Upper lobe of right lung (tissue), 1 donor: ENCODE measurements at regions not wholly inside any gene's neighbourhood (a gene's known extent, or its start where the extent isn't known, plus 50 kb on each side); places are given as distances from the start of the nearest gene placed in this dataset.

ENCODE experiments used
- ATAC-seq: fragments of 200-7000 bp; cut with Tn5 transposase; one replicate; pipeline ENCODE4 v1.9.1; 2020; ENCODE audit warnings: mild to moderate bottlenecking, moderate library complexity
- DNase-seq: peaks from one replicate; pipeline ENCODE4 v3.0.0-alpha.2; 2020
- H3K27ac ChIP-seq: fragments of 200-600 bp; one replicate; pipeline ENCODE4 v1.8.0; 2022
- H3K27me3 ChIP-seq: fragments of 200-600 bp; one replicate; pipeline ENCODE4 v1.8.0; 2022; ENCODE audit warnings: mild to moderate bottlenecking
- H3K36me3 ChIP-seq: fragments of 200-600 bp; one replicate; pipeline ENCODE4 v1.8.0; 2022
- H3K4me1 ChIP-seq: fragments of 200-600 bp; one replicate; pipeline ENCODE4 v1.8.0; 2022
- H3K4me3 ChIP-seq: fragments of 200-600 bp; one replicate; pipeline ENCODE4 v1.8.0; 2022; ENCODE audit warnings: mild to moderate bottlenecking
- H3K9me3 ChIP-seq: fragments of 200-600 bp; one replicate; pipeline ENCODE4 v1.8.0; 2022
- CTCF ChIP-seq: fragments of 200-600 bp; IDR thresholded peaks from one replicate; pipeline ENCODE4 v1.8.0; 2022; ENCODE audit warnings: antibody characterized with exemption
- intact Hi-C: fragments of 100-400 bp; cut with DNase I; formaldehyde crosslinking; loops from one replicate; pipeline ENCODE4 v1.11.0; 2022
- donor health status: DM: no; HTN: yes; CAD: no; lungs with severe emphysema.

- Histone ChIP-seq H3K36me3 (no peaks in the 10 kb centered on the region), H3K27me3 (no peaks in the 10 kb centered on the region), H3K4me3 (no peak overlapping the region), H3K27ac (no peak overlapping the region), H3K4me1 (no peaks in the 10 kb centered on the region), H3K9me3 (no peaks in the 10 kb centered on the region)
- intact Hi-C loops: no loop called here
- TF ChIP-seq CTCF: no peak
- DNase-seq (no peak), ATAC-seq (no peak)
Measured at GRCh38 chr6:122200440-122200839, 199.0 kb upstream of the HSF2 start.

GRCh38 chr6:122202576-122203137 lies 196.8 kb upstream of the HSF2 start:
- Histone ChIP-seq H3K27ac (no peak overlapping the region), H3K36me3 (no peaks in the 10 kb centered on the region), H3K4me1 (no peaks in the 10 kb centered on the region), H3K9me3 (no peaks in the 10 kb centered on the region), H3K4me3 (no peak overlapping the region), H3K27me3 (no peaks in the 10 kb centered on the region)
- DNase-seq: no peak
- intact Hi-C loops: no loop called here
- no peak for TF ChIP-seq CTCF
- ATAC-seq: no peak

GRCh38 chr6:122207061-122207460 lies 192.4 kb upstream of the HSF2 start:
- intact Hi-C loops: no loop called here
- Histone ChIP-seq H3K36me3 (no peaks in the 10 kb centered on the region), H3K4me3 (no peak overlapping the region), H3K27me3 (no peaks in the 10 kb centered on the region), H3K4me1 (no peaks in the 10 kb centered on the region), H3K27ac (no peak overlapping the region), H3K9me3 (no peaks in the 10 kb centered on the region)
- DNase-seq: no peak
- ATAC-seq: no peak
- no peak for TF ChIP-seq CTCF

- no peak for TF ChIP-seq CTCF
- H3K27me3 ChIP-seq: no peaks in the 10 kb centered on the region
- ATAC-seq (no peak), DNase-seq (no peak)
- no peak overlapping the region for H3K4me3 ChIP-seq
- H3K9me3 ChIP-seq: no peaks in the 10 kb centered on the region
- H3K36me3 ChIP-seq: no peaks in the 10 kb centered on the region
- intact Hi-C loops: no loop called here
- H3K27ac ChIP-seq: no peak overlapping the region
- no peaks in the 10 kb centered on the region for H3K4me1 ChIP-seq
Measured at GRCh38 chr6:122207794-122208193, 191.7 kb upstream of the HSF2 start.

- H3K27ac ChIP-seq: no peak overlapping the region
- no peaks in the 10 kb centered on the region for H3K36me3 ChIP-seq
- no peak for TF ChIP-seq CTCF
- no peaks in the 10 kb centered on the region for H3K27me3 ChIP-seq
- no peak overlapping the region for H3K4me3 ChIP-seq
- no peak for ATAC-seq
- intact Hi-C loops: no loop called here
- no peaks in the 10 kb centered on the region for H3K9me3 ChIP-seq
- H3K4me1 ChIP-seq: no peaks in the 10 kb centered on the region
- no peak for DNase-seq
Measured at GRCh38 chr6:122214605-122215318, 184.7 kb upstream of the HSF2 start.
